HAP-1 (cell line): ENCODE measurements at regions not wholly inside any gene's neighbourhood (a gene's known extent, or its start where the extent isn't known, plus 50 kb on each side); places are given as distances from the start of the nearest gene placed in this dataset.
"Not testable (repeated sequence)": the region's sequence is repeated elsewhere in the genome, so short reads cannot be mapped to it uniquely, and the experiment has no call there.

Source experiments
- DNase-seq, 2 experiments: peaks; one replicate each; pipeline ENCODE4 v3.0.0-alpha.2; 2016 to 2020; ENCODE audit warnings: low spot score in 2 of 2
- H3K27me3 ChIP-seq: fragments of 250-450 bp; sonication (Bioruptor Pico); 2 replicates; pipeline ENCODE4 v1.5.1; 2020; ENCODE audit warnings: low read depth, mild to moderate bottlenecking, moderate library complexity
- H3K36me3 ChIP-seq: fragments of 250-450 bp; sonication (Bioruptor Pico); replicated peaks from 2 replicates; pipeline ENCODE4 v1.5.1; 2020; ENCODE audit warnings: mild to moderate bottlenecking
- H3K4me1 ChIP-seq: fragments of 250-450 bp; sonication (Bioruptor Pico); 2 replicates; pipeline ENCODE4 v1.5.1; 2020; ENCODE audit warnings: mild to moderate bottlenecking
- H3K4me3 ChIP-seq: fragments of 250-450 bp; sonication (Bioruptor Pico); 2 replicates; pipeline ENCODE4 v1.5.1; 2020; ENCODE audit warnings: mild to moderate bottlenecking, moderate library complexity
- H3K9me3 ChIP-seq: fragments of 250-450 bp; sonication (Bioruptor Pico); 2 replicates; pipeline ENCODE4 v1.5.1; 2020; ENCODE audit warnings: mild to moderate bottlenecking, moderate library complexity
- in situ Hi-C: fragments of 300-500 bp; cut with MboI; formaldehyde crosslinking; loops from 3 replicates; pipeline ENCODE4 v1.14.3; 2020; ENCODE audit warnings: low sequenced_read_pairs, inconsistent platforms, mixed read lengths

GRCh38 chr13:50235604-50236342 is 220.5 kb downstream of the KCNRG start:
- no peaks in the 10 kb centered on the region for H3K36me3 ChIP-seq
- H3K4me1 ChIP-seq: no peaks in the 10 kb centered on the region
- in situ Hi-C loops: no loop called here
- no peak overlapping the region for H3K4me3 ChIP-seq
- DNase-seq: peak in 1 of 2 experiments; percentile 47
- H3K27me3 ChIP-seq: no peaks in the 10 kb centered on the region
- H3K9me3 ChIP-seq: no peaks in the 10 kb centered on the region

DNA sequence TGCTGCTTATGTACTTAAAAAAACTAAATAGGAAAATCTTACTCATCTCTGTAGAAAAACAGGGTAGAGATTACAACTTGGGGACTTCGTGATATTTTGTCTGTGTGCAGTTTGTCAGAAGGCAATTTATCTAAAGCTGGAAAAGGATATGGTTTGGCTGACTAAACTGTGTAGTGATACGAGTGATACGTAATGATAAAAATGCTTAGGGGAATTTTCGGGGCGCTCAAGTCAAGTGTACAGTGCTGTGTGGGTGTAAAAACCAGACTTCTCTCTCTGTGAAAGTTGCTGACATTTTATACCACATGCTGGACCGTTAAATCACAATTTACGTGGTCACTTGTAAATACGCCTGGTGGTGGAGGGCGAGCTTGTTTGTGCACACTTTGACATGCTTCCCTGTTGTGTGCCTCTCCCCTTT is 221.7 kb downstream of the KCNRG start:
- Histone ChIP-seq H3K9me3 (no peaks in the 10 kb centered on the region), H3K27me3 (no peaks in the 10 kb centered on the region), H3K36me3 (no peaks in the 10 kb centered on the region), H3K4me3 (no peak overlapping the region), H3K4me1 (no peaks in the 10 kb centered on the region)
- no peak for DNase-seq
- in situ Hi-C loops: no loop called here

DNA sequence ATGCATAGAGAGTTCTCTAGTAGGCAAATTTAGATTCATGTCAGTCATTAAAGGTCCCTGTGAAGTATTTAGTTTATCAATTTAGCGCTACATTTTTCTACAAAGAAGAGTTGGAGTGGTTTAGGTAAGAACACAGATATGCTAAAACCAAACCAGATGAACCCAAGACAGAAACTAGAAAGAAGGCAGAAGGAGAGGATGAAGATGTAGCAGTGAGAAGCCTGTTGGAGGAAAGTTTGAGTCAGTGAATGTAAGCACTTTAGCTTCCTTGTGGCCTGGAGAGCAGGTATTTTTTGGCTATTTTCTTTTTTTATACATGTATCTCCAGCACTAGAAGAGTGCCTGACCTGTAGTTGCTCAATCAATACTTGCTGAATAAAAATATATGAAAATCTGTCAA is 223.7 kb downstream of the KCNRG start:
- in situ Hi-C loops: no loop called here
- no peaks in the 10 kb centered on the region for H3K27me3 ChIP-seq
- H3K4me3 ChIP-seq: no peak overlapping the region
- H3K36me3 ChIP-seq: no peaks in the 10 kb centered on the region
- no peaks in the 10 kb centered on the region for H3K9me3 ChIP-seq
- no peaks in the 10 kb centered on the region for H3K4me1 ChIP-seq
- no peak for DNase-seq

GRCh38 chr13:50241479-50241878 is 226.2 kb downstream of the KCNRG start:
- Histone ChIP-seq H3K27me3 (no peaks in the 10 kb centered on the region), H3K9me3 (no peaks in the 10 kb centered on the region), H3K4me1 (no peaks in the 10 kb centered on the region), H3K4me3 (no peak overlapping the region), H3K36me3 (no peaks in the 10 kb centered on the region)
- no peak for DNase-seq
- in situ Hi-C loops: no loop called here

DNA sequence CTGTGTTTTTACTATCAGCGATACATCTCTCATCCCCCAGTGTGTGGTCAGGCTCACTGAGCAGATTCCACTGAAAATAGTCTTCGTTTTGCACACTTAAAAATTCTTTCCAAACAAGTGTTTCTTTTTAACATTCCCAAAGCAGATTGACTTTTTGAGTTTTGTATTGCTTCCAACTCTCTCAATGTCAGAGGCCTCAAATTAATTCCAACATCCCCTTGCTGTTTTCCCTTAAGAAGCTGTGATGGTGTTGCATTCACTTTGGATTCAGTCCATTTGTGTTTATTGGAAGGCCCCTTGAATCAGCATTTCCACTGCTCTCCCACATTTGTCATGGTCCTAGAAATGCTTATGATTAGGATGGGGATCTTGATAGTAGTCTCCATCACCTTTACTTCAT is 228.7 kb downstream of the KCNRG start:
- Histone ChIP-seq H3K9me3 (no peaks in the 10 kb centered on the region), H3K36me3 (no peaks in the 10 kb centered on the region), H3K27me3 (no peaks in the 10 kb centered on the region), H3K4me3 (no peak overlapping the region), H3K4me1 (no peaks in the 10 kb centered on the region)
- no peak for DNase-seq
- in situ Hi-C loops: no loop called here

DNA sequence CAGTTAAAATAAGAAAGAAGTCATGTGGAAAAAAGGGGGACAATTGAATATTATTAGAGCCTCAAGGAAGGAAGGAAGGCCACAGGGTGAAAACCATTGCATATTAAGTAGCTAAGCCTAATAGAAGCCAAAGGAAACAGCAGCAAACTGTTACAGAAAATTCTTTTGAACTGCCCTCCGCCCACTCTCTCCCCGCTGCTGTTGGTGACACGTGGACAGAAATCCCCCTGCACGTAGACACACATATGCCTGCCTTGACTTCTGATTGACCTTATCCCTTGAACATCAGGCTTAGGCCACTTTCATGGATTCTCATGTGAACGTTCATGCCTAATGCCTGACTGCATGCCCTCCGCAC is 229.1 kb downstream of the KCNRG start:
- no peaks in the 10 kb centered on the region for H3K4me1 ChIP-seq
- no peaks in the 10 kb centered on the region for H3K36me3 ChIP-seq
- DNase-seq: no peak
- in situ Hi-C loops: no loop called here
- H3K9me3 ChIP-seq: no peaks in the 10 kb centered on the region
- no peak overlapping the region for H3K4me3 ChIP-seq
- no peaks in the 10 kb centered on the region for H3K27me3 ChIP-seq

DNA sequence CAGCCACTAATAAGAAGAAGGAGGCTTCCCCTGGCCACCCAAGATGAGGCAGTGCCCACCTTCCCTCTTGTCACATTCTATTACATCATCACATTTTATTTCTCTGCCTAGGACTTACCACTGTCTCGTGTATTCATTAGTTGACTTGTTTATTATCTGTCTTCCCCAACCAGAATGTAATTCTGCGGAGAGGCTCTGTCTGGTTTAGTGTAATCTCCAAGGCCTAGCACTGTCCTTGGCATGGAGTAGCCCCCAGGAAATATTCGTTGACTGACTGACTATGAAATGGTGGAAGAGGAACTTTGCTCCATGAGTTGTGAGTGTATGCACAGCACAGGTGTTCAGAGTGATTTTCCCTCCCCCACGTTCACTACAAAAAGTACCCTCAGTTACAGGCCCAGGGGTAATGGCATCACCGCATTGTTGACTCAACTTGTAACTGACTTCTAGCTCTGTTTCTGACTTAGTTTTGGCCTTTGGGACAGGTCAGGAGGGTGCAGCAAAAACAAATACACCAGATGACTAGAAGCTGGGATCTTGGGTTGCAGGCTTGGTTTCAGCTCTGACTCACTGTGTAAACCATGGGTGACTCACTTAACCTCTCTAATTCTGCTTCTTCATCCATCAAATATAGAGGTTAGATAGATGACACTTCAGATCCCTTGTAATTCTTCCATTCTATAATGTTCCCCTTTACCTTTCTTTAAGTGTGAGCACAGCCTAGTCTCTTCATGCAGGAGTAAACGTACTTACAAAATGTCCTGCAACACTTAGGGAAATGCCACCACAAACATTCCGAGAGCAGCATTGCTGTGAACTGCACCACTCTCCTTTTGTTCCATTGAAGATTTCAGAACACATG is 229.7 kb downstream of the KCNRG start:
- Histone ChIP-seq H3K4me3 (no peak overlapping the region), H3K27me3 (no peaks in the 10 kb centered on the region), H3K4me1 (no peaks in the 10 kb centered on the region), H3K9me3 (no peaks in the 10 kb centered on the region), H3K36me3 (no peaks in the 10 kb centered on the region)
- no peak for DNase-seq
- in situ Hi-C loops: no loop called here

DNA sequence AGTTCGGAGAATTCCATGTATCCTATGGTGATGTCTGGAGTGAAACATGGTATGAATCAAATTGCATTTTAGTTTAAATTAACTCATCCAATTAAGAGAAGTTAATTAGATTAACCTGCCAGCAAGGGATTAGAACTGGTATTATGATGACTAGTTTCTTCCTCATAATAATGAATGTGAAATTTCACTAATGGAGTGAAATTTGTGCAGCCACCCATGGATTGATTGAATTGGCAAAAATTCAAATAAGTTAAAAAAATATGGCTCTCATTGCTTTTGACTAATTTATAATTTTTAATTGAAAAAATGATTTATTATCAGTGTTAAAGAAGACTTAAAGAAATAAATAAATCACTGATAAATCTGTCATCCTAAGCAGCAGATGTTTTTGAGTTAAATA is 232.0 kb downstream of the KCNRG start:
- in situ Hi-C loops: no loop called here
- no peaks in the 10 kb centered on the region for H3K4me1 ChIP-seq
- no peak for DNase-seq
- H3K9me3 ChIP-seq: no peaks in the 10 kb centered on the region
- H3K27me3 ChIP-seq: no peaks in the 10 kb centered on the region
- H3K4me3 ChIP-seq: no peak overlapping the region
- H3K36me3 ChIP-seq: no peaks in the 10 kb centered on the region

GRCh38 chr13:50248516-50249143 is 233.4 kb downstream of the KCNRG start:
- Histone ChIP-seq H3K9me3 (no peaks in the 10 kb centered on the region), H3K4me3 (no peak overlapping the region), H3K27me3 (no peaks in the 10 kb centered on the region), H3K36me3 (no peaks in the 10 kb centered on the region), H3K4me1 (no peaks in the 10 kb centered on the region)
- DNase-seq: no peak
- in situ Hi-C loops: no loop called here

GRCh38 chr13:50249144-50249521 is 233.9 kb downstream of the KCNRG start:
- no peaks in the 10 kb centered on the region for H3K27me3 ChIP-seq
- no peak for DNase-seq
- H3K4me1 ChIP-seq: no peaks in the 10 kb centered on the region
- in situ Hi-C loops: no loop called here
- no peaks in the 10 kb centered on the region for H3K36me3 ChIP-seq
- no peaks in the 10 kb centered on the region for H3K9me3 ChIP-seq
- no peak overlapping the region for H3K4me3 ChIP-seq

GRCh38 chr13:50250401-50250800 is 235.2 kb downstream of the KCNRG start:
- no peaks in the 10 kb centered on the region for H3K9me3 ChIP-seq
- DNase-seq: no peak
- in situ Hi-C loops: no loop called here
- no peaks in the 10 kb centered on the region for H3K36me3 ChIP-seq
- H3K4me3 ChIP-seq: no peak overlapping the region
- H3K4me1 ChIP-seq: no peaks in the 10 kb centered on the region
- H3K27me3 ChIP-seq: no peaks in the 10 kb centered on the region

DNA sequence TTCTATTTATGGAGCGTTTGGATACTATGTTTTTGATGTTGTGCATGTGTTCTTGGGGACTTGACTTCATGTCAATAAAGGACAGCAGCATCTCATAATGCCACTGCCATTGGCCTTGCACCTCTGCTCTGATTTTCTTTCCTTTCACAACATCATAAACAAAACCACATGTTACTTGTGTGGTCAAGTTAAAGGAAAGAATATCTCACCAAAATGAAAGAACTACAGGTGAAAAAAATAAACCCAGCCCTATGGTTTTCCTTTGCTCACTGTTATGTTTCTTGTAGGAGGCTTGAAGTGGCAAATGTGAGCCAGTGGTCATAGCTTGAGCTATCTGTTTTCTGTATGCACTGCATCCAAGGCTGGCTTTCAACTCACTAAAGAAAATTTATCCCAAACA is 240.4 kb downstream of the KCNRG start:
- no peaks in the 10 kb centered on the region for H3K27me3 ChIP-seq
- in situ Hi-C loops: no loop called here
- H3K9me3 ChIP-seq: no peaks in the 10 kb centered on the region
- no peaks in the 10 kb centered on the region for H3K36me3 ChIP-seq
- no peak for DNase-seq
- no peak overlapping the region for H3K4me3 ChIP-seq
- peaks cover 7% of the 10 kb centered on the region for H3K4me1 ChIP-seq

DNA sequence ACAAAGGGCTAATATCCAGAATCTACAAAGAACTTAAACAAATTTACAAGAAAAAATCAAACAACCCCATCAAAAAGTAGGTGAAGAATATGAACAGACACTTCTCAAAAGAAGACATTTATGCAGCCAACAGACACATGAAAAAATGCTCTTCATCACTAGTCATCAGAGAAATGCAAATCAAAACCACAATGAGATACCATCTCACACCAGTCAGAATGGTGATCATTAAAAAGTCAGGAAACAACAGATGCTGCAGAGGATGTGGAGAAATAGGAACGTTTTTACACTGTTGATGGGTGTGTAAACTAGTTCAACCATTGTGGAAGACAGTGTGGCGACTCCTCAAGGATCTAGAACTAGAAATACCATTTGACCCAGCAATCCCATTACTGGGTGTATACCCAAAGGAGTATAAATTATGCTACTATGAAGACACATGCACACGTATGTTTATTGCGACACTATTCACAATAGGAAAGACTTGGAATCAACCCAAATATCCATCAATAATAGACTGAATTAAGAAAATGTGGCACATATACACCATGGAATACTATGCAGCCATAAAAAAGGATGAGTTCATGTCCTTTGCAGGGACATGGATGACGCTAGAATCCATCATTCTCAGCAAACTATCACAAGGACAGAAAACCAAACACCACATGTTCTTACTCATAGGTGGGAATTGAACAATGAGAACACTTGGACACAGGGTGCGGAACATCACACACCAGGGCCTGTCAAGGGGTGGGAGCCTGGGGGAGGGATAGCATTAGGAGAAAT is 241.5 kb downstream of the KCNRG start:
- DNase-seq, H3K4me3 ChIP-seq, H3K9me3 ChIP-seq, in situ Hi-C loops, H3K36me3 ChIP-seq, H3K4me1 ChIP-seq, H3K27me3 ChIP-seq: not testable (repeated sequence)
